ENCODE measurements at regions not wholly inside any gene's neighbourhood (a gene's known extent, or its start where the extent isn't known, plus 50 kb on each side); places are given as distances from the start of the nearest gene placed in this dataset.

DNA sequence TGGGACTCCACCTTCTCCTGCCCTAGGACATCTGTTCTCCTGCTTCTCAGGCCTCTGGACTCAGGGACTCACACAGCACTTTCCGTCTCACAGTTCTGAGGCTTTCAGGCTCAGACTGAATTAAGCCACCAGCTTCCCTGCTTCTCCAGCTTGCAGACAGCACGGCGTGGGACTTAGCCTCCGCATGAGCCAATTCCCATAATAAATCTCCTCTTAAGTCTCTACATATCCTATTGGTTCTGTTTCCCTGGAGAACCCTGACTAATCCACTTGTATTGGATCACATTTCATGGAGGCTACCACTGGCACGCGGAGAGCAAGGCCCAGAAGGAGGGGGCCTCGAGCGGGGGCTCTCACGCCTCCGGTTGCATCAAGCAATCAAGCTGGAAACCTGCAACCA, 1313.6 kb downstream of the TBC1D22A start:
- TF ChIP-seq, protein P1, sequence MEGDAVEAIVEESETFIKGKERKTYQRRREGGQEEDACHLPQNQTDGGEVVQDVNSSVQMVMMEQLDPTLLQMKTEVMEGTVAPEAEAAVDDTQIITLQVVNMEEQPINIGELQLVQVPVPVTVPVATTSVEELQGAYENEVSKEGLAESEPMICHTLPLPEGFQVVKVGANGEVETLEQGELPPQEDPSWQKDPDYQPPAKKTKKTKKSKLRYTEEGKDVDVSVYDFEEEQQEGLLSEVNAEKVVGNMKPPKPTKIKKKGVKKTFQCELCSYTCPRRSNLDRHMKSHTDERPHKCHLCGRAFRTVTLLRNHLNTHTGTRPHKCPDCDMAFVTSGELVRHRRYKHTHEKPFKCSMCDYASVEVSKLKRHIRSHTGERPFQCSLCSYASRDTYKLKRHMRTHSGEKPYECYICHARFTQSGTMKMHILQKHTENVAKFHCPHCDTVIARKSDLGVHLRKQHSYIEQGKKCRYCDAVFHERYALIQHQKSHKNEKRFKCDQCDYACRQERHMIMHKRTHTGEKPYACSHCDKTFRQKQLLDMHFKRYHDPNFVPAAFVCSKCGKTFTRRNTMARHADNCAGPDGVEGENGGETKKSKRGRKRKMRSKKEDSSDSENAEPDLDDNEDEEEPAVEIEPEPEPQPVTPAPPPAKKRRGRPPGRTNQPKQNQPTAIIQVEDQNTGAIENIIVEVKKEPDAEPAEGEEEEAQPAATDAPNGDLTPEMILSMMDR (conservative IDR thresholded peaks at IDR 0.05), result no peak
- H3K27ac ChIP-seq, result no peak overlapping the region

DNA sequence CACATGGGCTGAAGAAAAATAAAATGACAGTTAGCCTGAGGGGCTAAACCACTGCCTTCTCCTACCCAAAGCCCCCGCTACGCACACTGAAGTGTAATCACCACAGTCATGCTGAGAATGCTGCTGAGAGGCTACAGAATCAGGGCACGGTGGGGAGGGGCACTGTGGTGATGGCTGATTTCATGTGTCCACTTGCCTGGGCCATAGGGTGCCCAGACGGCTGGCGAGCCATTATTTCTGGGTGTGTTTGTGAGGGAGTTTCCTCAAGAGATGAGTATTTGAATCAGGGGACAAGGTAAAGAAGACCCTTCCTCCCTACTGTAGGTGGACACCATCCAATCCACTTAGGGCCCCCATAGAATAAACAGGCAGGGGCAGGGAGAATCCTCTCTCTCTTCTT, 1313.2 kb downstream of the TBC1D22A start:
- no peak overlapping the region for H3K27ac ChIP-seq
- TF ChIP-seq, protein P1 (conservative IDR thresholded peaks at IDR 0.05), result no peak

DNA sequence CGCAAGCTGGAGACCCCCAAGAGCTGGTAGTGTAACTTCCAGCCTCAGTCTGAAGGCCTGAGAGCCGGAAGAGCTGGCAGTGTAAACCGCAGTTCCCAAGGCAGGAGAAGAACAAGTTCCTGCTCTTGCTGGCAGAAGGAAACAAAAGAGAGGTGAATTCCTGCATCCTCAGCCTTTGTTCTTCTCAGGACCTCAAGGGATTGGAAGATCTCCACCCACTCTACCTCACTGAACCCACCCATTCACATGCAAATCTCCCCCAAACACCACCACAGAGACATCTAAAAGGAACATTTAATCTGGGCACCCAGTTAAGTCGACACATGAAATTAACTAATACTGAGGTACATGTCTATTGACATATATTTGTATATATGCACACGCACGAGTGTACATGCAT, 1310.3 kb downstream of the TBC1D22A start:
- TF ChIP-seq, protein P1 (conservative IDR thresholded peaks at IDR 0.05), result no peak
- H3K27ac ChIP-seq, result no peak overlapping the region

DNA sequence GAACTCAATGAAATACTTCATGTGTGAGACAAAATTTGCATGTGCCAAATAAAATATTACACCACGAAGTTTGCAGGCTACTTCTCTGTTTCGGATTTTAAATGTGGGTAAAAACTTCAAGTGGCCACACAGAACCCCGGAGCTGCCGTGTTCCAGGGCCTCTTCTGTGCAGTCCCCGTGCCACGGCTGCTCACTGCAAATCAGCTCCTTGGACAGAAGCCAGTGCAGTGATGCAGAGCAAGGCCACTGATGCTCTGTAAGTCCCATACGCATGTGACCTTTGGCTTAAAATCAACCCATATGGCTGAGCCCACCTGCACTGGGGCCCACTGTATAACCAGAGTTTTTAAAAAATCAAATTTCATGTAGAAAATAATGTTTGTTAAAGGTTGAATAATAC, 1309.4 kb downstream of the TBC1D22A start:
- H3K27ac ChIP-seq, result no peak overlapping the region
- TF ChIP-seq, protein P1 (conservative IDR thresholded peaks at IDR 0.05), result no peak

DNA sequence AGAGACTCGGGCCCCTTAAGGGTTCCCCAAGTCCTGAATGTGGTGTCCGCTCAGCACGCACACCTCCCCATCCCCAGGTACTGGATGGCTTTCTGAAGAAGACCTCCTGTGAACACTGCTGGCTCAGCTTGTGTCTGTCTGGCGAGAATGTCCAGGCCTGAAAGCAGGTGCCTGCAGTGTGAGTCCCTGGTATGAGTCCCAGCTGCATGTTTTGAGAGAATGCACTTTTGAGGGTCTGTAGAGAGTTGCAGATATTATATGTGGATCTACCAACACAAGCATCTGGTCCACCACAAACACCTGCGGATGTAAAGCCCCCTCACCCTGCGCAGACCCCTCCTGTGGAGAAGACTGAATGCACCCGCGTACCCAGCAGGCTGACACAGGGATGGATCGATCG, 1308.9 kb downstream of the TBC1D22A start:
- TF ChIP-seq, protein P1 (conservative IDR thresholded peaks at IDR 0.05), result no peak
- no peak overlapping the region for H3K27ac ChIP-seq

DNA sequence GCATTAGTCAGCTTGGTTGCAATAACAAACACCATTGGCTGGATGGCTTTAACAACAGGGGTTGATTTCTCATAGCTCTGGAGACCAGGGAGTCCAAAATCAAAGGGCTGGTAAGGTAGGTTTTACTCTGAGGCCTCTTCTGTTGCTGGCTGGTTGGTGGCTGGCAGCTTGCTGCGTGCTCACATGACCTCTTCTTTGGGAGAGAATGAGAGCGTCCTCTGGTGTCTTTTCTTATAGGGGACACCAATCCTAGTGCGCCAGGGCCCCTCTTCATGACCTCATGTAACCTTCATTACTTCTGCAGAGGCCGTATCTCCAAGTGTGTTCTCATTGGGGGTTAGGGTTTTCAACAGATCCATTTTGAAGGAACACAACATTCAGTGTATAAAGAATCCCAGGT, 1308.3 kb downstream of the TBC1D22A start:
- H3K27ac ChIP-seq, result no peak overlapping the region
- TF ChIP-seq, protein P1 (conservative IDR thresholded peaks at IDR 0.05), result no peak

DNA sequence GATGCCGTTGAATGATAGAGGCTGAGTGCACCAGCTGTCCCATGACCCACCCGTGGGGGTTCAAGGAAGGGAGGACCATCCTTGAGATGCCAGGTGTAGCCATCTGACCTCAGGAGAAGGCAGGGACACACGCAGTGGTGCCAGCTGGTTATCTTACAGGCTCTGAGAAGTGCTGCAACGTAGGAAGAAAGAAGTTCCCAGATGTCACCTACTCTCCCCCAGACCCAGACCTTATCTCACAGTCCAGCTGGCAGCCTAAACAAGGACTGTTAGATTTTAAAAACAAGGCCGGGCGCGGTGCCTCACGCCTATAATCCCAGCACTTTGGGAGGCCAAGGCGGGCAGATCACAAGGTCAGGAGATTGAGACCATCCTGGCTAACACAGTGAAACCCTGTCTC, 1307.6 kb downstream of the TBC1D22A start:
- no peak overlapping the region for H3K27ac ChIP-seq
- TF ChIP-seq, protein P1 (conservative IDR thresholded peaks at IDR 0.05), result no peak

DNA sequence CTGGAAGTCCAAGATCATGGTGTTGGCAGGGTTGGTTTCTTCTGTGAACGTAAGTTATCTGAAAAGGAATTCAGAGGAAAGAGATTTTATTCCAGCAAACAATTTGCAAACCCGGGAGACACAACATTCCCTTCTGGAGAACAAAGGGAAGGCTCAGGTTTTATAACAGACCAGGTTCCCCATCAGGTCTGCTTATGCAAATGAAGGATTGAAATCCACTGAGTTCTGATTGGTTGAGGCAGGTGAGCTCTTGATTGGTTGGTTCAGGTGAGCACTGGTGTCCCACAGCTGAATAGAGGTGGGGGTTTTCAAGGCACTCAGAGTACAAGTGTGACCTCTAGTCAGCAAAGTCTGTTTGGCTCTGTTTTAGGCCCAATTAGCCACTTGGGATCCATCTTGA, 1306.8 kb downstream of the TBC1D22A start:
- no peak overlapping the region for H3K27ac ChIP-seq
- TF ChIP-seq, protein P1 (conservative IDR thresholded peaks at IDR 0.05), result no peak

Measured in VCaP (cell line).